ENCODE measurements at regions not wholly inside any gene's neighbourhood (a gene's known extent, or its start where the extent isn't known, plus 50 kb on each side); places are given as distances from the start of the nearest gene placed in this dataset.

- Histone ChIP-seq H3K4me1 (no peaks in the 10 kb centered on the region), H3F3A (ENCODE audit: low read depth) (no peaks in the 10 kb centered on the region), H3K36me3 (no peaks in the 10 kb centered on the region), H3K27ac (no peak overlapping the region), H3K4me3 (no peak overlapping the region), H4K20me1 (ENCODE audit: low read depth) (no peaks in the 10 kb centered on the region), H3K27me3 (no peaks in the 10 kb centered on the region), H3K4me2 (no peak overlapping the region), H3K9me3 (ENCODE audit: low read depth) (no peaks in the 10 kb centered on the region), H3K9ac (no peak overlapping the region), H2AFZ (replicated peaks) (no peak overlapping the region), H3K79me2 (ENCODE audit: low read depth) (no peaks in the 10 kb centered on the region)
- Mint-ChIP-seq H3K4me3 (no peak overlapping the region), H3K36me3 (no peaks in the 10 kb centered on the region), H3K9me3 (no peaks in the 10 kb centered on the region), H3K27me3 (ENCODE audit: insufficient read depth, low read depth) (peaks cover 2% of the 10 kb centered on the region), H3K27ac (no peak overlapping the region), H3K4me1 (no peaks in the 10 kb centered on the region)
- no peak for DNase-seq (ENCODE audit: low spot score)
- TF ChIP-seq EZH2phosphoT487 (IDR thresholded peaks at IDR 0.05): no peak
- no peak for TF ChIP-seq CTCF (IDR thresholded peaks at IDR 0.05)
Observed at GRCh38 chr20:11128721-11129120, 454.9 kb upstream of the JAG1 start.

- no peaks in the 10 kb centered on the region for H3K9me3 ChIP-seq (ENCODE audit: low read depth)
- H3K27me3 Mint-ChIP-seq (ENCODE audit: insufficient read depth, low read depth): no peaks in the 10 kb centered on the region
- H3K9ac ChIP-seq: no peak overlapping the region
- H3K4me1 ChIP-seq: no peaks in the 10 kb centered on the region
- no peak overlapping the region for H3K27ac ChIP-seq
- H3K27me3 ChIP-seq: no peaks in the 10 kb centered on the region
- H3K4me3 ChIP-seq: no peak overlapping the region
- H3K27ac Mint-ChIP-seq: no peak overlapping the region
- no peaks in the 10 kb centered on the region for H3F3A ChIP-seq (ENCODE audit: low read depth)
- H3K4me3 Mint-ChIP-seq: no peak overlapping the region
- H3K79me2 ChIP-seq (ENCODE audit: low read depth): no peaks in the 10 kb centered on the region
- H3K9me3 Mint-ChIP-seq: no peaks in the 10 kb centered on the region
- no peaks in the 10 kb centered on the region for H3K36me3 Mint-ChIP-seq
- H3K36me3 ChIP-seq: no peaks in the 10 kb centered on the region
- H2AFZ ChIP-seq (replicated peaks): no peak overlapping the region
- DNase-seq (ENCODE audit: low spot score): no peak
- H4K20me1 ChIP-seq (ENCODE audit: low read depth): no peaks in the 10 kb centered on the region
- TF ChIP-seq CTCF (IDR thresholded peaks at IDR 0.05): no peak
- TF ChIP-seq EZH2phosphoT487 (IDR thresholded peaks at IDR 0.05): no peak
- no peak for TF ChIP-seq EZH2 (IDR thresholded peaks at IDR 0.05)
- H3K4me2 ChIP-seq: no peak overlapping the region
- H3K4me1 Mint-ChIP-seq: no peaks in the 10 kb centered on the region
Observed at GRCh38 chr20:11130554-11131166, 456.9 kb upstream of the JAG1 start.

GRCh38 chr20:11132819-11133415 lies 459.1 kb upstream of the JAG1 start:
- H3K27ac ChIP-seq: no peak overlapping the region
- Mint-ChIP-seq H3K4me3 (no peak overlapping the region), H3K27ac (no peak overlapping the region), H3K4me1 (peaks cover 9% of the 10 kb centered on the region), H3K36me3 (no peaks in the 10 kb centered on the region), H3K9me3 (no peaks in the 10 kb centered on the region), H3K27me3 (ENCODE audit: insufficient read depth, low read depth) (no peaks in the 10 kb centered on the region)
- no peaks in the 10 kb centered on the region for H3F3A ChIP-seq (ENCODE audit: low read depth)
- no peaks in the 10 kb centered on the region for H3K36me3 ChIP-seq
- no peak overlapping the region for H3K4me2 ChIP-seq
- H3K79me2 ChIP-seq (ENCODE audit: low read depth): no peaks in the 10 kb centered on the region
- H3K4me1 ChIP-seq: no peaks in the 10 kb centered on the region
- H3K9me3 ChIP-seq (ENCODE audit: low read depth): no peaks in the 10 kb centered on the region
- H3K9ac ChIP-seq: no peak overlapping the region
- H3K27me3 ChIP-seq: no peaks in the 10 kb centered on the region
- H4K20me1 ChIP-seq (ENCODE audit: low read depth): no peaks in the 10 kb centered on the region
- no peak for DNase-seq (ENCODE audit: low spot score)
- H3K4me3 ChIP-seq: no peak overlapping the region
- H2AFZ ChIP-seq (replicated peaks): no peak overlapping the region
- TF ChIP-seq EZH2 (IDR thresholded peaks at IDR 0.05) (no peak), CTCF (IDR thresholded peaks at IDR 0.05) (no peak), EZH2phosphoT487 (IDR thresholded peaks at IDR 0.05) (no peak)
